HS-5 (cell line): ENCODE measurements at regions not wholly inside any gene's neighbourhood (a gene's known extent, or its start where the extent isn't known, plus 50 kb on each side); places are given as distances from the start of the nearest gene placed in this dataset.

Experiments
- DNase-seq: peaks from one replicate; pipeline ENCODE4 v3.0.0-alpha.2; 2012; ENCODE audit warnings: low read depth

DNA sequence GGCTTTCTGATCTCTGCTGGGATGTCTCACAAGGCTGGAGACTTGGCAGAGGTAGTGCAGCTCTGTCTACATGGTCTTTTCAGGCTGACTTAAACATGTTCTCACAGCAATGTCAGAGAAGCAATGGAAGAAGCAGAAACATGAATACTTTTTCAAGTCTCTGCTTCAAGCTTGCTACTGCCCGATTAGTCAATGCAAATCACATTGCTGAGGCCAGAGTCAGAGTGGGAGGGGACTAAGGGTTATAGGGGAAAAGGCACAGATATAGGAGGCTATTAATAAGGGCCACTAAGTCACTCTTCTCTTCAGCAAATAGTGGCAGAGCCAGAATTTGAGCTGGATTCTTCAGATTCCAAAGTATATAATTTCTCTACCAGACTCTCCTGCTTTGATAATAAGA is 390.5 kb downstream of the TMEM135 start:
- peak; percentile 43 for DNase-seq

DNA sequence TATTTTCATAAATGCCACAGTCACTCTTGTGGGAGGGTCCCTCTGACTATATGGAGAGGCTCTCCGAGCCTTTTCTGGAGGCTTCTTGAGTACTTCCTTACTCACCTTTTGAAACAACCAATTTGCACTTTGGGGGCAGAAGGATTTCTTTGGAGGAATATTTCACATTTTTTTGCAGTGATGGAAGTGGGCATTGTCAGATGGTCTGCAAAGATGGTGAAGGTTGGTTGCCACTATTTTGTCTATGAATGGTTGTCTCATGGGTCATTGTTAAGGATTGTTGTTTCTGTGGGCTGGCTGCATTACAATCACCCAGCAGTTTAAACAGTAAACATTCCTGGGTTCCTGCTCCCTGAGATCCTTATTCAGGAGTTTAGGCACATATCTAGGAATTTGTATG is 388.2 kb downstream of the TMEM135 start:
- DNase-seq: peak; percentile 74

DNA sequence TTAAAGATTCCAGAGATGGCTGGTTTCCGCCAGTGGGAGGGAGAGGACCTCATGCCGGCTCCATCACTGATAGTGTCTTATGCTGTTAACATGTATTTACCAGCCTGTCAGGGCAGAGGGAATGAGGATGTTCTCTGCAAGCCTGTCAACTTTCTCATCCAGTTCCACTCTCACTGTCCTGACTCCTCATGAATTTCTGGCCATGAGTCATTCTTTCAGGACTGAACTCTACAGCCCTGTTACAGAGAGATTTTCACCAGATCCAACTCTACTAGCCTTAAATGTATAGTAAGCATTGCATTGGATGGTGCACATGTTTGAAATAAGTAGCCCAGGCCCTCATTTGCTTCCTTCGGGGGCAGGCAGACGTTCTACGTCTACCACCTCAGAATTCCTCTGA is 387.7 kb downstream of the TMEM135 start:
- DNase-seq: peak; percentile 28

DNA sequence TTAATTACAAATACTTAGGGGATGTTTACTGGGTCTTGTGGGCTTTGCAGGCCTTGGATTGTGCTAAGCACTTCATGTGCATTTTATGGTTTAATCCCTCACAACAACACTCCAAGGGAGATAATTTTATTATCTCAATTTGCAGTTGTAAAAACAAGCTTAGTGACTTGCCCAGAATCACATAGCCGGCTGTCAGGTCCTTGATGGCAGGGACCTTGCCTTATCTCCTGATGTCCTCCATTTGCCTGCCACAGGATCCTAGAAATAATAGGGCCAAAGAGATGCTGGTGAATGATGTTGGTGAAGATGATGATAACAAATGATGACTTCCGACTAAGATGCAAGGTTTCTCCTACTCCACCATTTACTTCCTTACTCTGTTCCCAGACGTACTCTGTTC is 385.4 kb downstream of the TMEM135 start:
- DNase-seq: no peak

DNA sequence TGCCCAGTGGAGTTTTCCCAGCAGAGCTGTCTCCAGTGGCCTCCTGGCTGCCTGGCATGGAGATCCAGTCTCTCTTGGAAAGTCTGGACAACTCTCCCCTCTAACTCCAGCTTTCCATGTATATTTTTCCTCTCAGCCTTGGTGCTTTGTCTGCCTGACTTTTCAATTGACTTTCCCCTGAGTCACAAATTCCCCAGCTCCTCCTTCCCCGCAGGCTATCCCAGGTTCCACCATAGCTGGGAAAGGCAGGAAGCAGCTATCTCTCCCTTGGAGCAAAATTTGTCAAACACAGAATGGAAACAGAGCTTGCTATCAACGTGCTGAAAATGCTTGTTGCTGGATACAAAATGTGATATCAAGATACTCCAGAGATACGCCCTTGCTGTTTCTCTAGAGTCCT is 384.8 kb downstream of the TMEM135 start:
- no peak for DNase-seq

DNA sequence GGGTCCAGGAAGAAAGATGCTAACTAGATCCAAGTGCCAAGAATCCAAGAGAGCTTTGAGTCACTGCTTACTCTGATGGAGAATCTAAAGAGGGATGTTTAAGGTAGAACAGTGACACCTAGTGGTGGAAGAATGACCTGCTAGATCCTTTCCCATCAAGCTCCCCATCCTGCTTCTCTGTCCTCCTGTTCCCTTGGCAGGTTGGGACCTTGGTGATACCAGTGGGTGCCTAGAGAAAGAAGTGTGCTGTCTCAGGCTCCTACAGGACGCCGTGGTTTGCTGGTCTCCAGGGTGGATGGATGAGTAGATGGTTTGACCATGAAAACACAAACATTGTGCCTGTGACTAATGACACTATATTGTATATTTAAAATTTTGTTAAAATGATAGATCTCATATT is 383.7 kb downstream of the TMEM135 start:
- DNase-seq: peak; percentile 76

DNA sequence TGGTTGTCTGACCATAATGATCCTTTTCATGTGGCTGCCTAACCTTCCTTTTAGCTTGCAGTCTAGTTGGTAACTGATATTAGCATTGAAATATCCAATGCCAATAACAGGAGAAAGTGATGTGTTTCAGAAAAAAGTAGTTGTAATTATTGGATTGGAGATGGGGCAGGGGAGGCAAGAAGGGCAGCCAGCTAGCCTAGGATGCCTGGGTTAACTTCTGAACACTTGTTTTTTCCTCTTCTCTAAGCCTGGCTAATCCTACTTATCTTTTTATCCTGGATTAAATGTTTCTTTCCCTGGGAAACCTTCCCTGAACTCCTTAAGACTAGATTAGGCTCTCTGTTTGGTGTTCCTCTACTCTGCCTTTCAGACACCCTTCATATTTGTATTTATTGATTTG is 380.2 kb downstream of the TMEM135 start:
- no peak for DNase-seq

DNA sequence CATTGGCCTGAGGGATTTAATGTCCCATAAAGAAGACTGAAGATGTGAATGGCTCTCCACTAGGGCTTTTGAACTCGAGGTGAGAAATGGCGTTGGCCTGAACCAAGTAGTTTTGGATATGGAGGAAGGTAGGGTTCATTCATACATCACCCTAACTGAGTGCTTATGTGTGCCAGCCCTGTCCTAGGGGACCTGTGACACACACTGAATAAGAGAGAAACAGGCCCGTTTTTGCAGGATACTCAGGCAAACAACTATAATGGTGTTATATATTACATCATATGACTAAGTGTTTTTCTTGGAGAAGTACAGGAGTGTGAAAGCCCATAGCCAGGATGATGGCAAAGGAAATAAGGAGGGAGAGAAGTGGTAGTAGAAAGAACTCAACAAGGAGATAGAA is 368.1 kb downstream of the TMEM135 start:
- no peak for DNase-seq

DNA sequence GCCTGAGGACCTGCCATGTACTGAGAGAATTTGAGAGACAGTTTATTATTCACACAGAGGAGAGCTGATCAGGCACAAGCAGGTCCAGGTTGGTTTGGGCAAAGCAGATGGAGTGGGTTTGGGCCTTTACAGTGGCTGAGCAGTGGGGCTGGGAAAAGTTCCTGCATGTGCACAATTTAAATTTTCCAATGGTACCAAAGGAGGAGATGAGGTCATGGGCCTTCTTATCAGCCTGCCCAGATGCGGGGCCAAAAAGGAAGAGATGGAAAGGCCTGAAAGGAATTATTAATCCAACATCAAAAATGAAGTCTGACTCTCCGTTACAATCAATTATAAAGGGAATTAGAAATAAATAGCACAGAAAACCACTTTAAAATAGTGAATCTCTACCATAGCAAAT is 367.6 kb downstream of the TMEM135 start:
- no peak for DNase-seq

DNA sequence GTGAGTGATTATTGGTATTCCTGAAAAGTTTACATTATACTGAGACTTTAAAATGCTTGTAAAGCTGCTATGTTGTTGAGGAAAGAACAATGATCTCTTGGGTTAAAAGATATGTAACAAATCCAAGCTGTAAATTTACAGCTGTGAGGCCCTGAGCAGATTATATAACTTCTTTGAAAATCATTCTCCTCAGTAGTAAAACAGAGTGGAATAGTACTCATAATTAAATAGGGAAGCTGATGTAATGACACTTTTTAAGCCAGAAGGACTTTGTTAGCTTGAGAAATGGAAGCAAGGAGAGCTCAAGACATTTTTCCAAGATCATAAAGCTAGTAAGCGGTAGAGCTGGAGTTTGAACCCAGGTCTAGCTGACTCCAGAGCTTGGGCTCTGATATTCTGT is 363.9 kb downstream of the TMEM135 start:
- DNase-seq: no peak

DNA sequence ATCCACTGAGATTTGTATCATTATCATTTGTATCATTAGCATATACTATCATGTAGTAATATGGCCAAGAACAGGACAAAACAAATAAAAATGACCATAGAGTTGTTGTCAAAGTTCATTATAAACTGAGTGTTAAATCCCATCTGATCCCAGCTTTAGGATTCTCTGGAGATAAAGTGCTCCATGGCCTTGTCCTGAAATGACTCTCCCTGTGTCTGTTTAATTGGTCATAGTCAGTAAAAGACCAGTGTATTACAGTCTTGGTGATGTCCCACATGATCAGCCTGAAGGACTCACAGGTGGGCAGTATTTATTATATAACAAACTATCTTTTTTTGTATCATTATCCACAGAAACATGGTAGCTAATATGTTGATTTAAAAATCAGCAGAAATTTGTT is 361.6 kb downstream of the TMEM135 start:
- no peak for DNase-seq

DNA sequence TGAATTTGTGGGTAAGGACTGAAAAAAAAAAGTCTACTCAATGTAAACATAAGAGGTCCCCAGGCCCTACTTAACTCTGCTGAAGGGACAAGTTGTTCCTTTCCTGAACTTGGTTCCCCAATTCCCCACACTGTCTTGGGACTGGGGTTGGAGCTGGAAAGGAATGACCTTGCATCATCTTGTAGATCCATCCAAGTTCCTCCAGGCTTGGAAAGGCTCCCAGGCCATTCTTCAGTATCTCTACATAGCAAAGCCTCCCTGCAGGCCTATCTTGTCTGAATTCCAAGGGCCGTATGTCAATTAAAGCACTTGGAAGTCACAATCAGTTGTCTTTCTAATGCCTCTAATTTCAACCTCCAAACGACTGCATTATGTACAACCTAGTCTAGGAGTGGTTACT is 361.2 kb downstream of the TMEM135 start:
- DNase-seq: no peak

DNA sequence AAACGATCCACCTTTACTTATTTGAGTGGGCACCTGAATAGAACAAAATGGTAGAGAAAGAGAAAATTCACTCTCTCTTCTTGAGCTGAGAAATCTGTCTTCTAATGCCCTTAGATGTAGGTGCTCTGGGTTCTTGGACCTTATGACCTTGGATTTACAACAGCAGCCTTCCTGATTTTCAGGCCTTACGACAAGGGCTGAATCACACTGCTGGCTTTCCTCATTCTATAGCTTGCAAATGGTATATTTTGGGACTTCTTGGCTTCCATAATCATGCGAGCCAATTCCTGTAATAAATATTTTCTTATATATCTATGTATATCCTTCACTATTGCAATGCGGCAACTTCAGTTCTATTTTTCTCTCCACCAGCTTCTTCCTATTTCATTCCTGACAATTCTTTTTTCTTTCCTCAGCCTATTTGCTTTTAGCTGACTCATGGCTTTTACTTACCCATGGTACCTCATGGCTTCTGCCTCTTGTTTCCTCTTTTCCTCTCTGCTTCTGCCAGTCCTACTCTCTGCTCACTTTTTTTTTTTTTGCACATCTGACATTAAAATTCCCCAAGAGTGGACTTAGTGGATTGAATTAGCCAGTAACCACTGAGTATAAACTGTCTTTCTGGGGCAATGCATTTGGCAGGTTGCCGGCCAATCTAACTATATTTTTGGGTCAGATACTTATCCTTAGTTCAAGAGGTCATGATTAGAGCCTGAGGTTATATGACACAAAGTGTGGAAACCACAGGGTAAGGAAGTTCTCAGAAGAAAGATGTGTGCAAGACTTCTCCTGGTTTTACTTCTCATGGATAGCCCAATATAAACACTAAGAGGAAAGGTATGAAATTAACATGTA is 359.5 kb downstream of the TMEM135 start:
- DNase-seq: no peak

DNA sequence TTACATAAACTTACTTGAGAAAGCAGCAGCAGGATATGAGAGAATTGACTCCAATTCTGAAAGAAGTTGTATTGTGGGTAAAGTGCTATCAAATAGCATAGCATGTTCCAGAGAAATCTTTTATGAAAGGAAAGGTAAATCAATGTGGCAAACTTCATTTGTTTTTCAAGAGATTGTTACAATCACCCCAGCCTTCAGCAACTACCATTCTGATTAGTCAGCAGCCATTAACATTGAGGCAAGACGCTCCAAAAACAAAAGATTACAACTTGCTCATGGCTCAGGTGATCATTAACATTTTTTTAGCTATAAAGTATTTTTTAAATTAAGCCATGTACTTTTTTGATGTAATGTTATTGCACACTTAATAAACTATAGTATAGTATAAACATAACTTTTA is 357.2 kb downstream of the TMEM135 start:
- no peak for DNase-seq

DNA sequence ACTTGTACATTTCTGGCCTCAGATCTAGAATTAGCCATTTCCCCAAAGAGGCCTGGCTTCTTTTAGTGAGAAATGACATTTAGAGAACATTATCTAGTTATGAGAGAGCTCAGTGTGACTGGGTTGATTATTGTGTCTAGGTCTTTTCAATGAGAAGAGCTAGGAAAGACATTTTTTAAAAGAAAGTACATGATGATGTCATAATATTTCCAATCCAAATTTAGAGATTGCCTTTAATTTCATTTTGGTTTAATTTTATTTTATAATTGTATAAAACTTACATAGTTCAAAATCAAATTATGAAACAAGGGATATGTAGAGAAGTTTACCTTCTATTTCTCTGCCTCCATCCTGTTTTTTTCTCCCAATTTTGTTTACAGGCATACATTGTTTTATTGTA is 354.9 kb downstream of the TMEM135 start:
- no peak for DNase-seq

DNA sequence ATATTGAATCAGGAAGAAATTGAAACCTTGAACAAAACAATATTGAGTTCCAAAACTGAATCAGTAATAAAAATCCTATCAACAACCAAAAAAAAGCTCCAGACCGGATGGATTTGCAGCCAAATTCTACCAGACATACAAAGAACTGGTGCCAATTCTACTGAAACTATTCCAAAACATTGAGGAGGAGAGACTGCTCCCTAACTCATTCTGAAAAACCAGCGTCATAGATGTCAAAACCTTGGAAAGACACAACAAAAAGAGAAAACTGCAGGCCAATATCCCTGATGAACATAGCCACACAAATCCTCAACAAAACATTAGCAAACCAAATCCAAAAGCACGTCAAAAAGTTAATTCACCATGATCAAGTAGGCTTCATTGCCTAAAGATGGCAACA is 353.8 kb downstream of the TMEM135 start:
- no peak for DNase-seq

DNA sequence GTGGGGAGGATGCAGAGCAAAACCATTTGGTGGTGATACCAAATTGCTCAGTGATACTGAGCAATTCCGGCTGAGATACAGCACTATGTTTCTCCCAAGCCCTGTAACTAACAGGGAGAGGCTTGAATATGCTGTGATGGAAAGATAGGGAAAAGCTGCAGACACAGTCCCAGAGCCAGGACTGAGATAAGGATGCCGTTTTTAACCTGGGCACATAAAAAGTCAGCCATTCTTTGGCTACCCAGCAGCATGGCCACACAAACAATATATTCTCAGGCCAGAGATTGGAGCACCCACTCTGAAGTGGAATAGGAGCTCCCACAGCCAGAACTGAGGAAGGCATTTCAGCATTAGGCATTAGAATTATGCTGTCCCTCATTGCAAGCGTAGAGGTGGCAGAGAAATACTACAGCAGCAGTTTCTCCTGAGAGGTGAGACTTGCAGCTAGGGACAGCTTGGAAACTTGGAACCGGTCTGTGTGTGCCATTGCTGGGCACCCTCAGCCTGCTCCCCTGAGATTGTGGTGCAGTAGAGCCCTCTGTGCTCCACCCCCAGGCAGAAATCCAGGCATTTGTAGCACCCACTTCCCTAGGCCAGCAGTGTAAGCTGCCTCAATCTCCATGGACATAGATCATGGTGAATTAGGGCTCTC is 346.5 kb downstream of the TMEM135 start:
- DNase-seq: no peak

DNA sequence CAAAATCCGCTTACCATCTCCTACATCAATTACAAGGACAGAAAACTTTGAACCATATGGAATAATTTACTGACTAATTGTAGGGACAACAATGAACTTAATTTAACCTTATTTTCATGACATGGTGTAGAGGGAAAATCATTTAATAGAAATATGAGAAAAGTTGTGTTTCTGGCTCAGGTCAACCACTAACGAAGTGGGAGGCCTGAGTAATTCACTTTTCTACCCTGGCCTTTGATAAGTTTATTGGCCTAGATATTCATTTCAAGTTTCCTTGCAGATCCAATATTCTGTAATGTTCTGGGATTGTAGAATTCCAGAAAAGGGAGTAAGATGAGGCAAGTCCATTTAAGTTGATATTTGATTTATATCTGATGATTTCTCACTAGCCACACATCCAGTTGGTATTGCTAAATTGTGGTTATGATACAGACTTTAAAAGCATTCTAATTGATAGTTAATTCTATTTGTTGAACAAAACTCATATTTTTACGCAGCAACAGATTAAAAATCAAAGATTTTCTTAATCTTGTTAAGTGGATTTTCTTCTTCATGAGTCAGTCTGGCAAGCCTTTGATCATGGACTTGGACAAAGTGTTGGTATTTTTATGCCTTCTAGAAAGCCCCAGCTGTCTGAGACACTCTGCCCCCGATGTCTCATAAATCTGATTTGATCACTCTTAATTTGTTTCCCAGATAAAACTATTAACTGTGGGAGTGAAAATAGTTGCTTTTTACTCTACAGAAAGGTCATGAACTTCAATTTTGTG is 336.5 kb downstream of the TMEM135 start:
- DNase-seq: no peak
